ENCODE measurements at regions not wholly inside any gene's neighbourhood (a gene's known extent, or its start where the extent isn't known, plus 50 kb on each side); places are given as distances from the start of the nearest gene placed in this dataset.

DNA sequence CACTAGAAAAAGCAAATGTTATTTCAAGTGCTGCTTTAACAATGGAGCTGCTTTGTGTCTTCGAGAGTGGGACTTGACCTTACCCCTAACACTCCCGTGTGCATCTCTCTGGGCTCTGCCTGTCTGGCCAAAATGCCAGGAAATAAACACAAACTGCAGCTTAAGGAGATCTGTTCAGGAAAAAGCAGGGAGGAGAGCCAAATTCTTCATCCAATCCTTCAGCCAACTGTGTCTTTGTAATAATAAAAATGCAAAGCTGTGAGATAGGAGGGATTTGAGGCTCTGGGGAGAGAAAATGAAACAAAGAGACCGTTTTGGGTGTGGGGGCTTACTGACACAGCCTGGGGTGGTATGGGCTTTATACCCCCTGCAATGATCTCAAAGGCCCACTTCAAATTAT lies 85.8 kb upstream of the WSCD2 start:
- DNase-seq: no peak

DNA sequence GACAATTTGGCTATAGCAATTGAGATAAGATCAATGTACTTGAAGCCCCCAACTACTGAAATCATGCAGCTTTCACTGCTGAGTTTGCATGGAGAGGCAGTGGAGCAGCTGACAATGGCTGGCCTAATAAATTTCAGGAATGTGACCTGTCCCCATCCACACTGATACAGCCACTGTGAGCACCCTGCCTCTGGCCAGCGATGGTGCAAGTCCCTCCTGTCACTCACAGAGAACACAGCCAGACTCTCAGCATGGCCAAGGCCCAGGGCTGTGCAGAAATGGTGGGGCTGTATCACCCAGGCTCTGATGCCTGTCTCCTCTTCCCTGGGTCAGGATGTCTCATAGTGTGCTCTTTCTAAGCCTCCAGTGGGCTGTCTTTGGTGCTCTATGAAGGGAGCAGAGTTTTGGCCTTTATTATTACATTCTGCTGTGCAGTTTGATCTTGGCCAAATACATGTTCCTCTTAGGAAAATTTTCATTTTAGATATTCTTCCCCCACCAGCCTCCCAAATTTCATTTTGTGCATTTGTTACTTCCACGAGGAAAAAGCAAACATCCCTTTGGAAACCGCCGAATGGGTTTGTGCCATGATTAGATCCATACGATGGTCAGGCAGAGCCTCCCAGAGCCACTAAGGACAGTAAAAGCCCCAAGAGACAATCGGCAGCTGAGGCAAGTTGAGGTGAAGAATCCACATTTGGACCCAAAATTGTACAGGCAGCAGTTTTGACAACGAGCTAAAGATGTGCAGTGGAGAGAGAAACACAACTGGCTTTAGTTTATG lies 85.1 kb upstream of the WSCD2 start:
- DNase-seq: no peak

DNA sequence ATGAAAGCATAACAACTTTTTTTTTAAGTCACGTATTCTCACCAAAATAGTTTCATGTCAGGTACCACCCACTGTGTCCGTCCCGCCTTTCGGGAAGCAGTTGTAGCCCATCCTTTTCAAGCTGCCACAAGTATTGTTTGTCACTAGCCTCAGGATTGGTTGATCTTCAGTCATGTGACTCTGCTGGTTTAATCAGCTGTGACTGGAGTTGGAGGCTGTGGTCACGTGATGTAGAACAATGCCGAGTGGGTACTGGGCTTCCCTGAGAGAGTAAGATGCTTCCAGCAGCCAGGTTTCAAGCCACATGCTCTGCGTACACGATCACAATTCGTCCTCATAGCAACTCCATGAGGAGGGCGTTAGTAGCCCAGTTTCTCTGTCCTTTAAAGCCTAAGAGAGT lies 83.0 kb upstream of the WSCD2 start:
- DNase-seq: no peak

DNA sequence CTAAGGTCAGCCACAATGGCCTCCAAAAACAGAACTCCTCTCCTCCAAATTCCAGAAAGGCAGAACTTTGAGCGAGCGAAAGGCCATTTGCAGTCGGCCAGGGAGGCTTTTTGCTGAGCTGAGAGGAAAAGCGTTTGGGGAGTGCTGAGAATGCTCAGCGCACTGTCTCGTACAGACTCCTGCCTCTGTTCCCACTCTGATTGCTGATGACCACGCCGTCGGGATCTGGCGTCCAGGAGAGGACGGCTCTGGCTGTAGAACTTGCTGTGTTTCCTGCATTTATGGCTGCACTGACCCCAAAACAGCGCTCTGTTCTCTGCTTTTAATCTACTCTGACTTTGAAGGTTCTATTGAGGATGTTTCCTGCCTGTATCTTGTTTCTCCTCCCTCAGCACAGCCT lies 82.4 kb upstream of the WSCD2 start:
- no peak for DNase-seq

DNA sequence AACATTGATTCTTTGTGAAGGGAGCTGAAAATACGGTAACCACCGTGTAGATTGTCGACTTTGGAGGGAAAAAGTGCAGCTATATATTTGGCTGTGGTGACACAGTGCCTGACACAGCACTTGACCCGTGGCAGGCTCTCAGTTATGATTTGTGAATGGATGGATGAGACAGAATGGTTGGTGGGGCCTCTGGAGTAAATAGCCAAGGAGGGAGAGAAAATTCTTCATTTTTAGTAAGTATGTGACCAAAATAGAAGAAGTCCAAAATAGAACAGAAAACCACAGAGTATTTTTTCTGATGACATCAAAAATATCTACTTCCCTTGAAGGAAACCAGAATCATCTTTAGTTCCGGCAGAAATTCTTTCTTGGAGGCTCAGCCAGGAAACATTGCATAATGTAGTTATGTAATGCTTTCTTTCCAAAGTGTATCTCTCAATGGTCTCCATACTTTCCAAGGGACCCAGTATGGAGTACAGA lies 82.0 kb upstream of the WSCD2 start:
- no peak for DNase-seq

DNA sequence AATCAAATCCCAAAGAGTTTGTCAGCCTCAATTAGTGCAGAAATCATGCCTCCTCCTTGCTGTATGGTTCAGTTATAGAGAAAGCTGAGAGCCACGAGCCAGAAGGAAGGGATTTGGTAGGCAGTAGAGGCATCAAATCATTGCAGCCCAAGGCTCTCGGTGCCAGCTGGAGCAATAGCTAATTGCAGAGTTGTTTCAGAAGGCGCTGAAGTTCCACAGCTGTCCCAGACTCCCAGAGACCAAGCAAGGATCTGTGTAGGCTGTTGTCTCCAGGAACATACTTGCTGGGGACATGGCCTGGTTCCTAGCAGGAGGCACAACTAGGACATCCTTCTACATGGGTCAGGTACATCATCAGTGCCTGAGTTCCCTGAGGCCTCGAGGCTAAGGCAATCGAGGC lies 80.4 kb upstream of the WSCD2 start:
- no peak for DNase-seq

DNA sequence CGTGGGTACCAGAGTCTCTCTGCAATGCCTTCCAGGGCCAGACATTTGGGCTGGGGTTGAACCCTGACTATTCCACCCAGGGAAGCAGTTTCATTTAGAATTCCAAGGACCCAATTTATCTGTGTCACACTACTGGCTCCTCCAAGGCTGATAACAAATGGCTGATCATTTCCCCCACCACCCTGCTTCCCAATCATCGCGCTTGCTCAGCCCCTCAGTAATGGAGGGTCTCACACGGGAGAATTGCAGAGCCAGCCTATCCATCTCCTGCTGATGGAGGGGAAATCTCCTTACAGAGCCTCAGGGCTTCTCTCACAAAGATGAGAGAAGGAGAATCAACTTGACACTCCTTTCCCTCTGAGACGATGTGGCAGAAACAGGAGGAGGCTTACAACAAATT lies 78.4 kb upstream of the WSCD2 start:
- no peak for DNase-seq

DNA sequence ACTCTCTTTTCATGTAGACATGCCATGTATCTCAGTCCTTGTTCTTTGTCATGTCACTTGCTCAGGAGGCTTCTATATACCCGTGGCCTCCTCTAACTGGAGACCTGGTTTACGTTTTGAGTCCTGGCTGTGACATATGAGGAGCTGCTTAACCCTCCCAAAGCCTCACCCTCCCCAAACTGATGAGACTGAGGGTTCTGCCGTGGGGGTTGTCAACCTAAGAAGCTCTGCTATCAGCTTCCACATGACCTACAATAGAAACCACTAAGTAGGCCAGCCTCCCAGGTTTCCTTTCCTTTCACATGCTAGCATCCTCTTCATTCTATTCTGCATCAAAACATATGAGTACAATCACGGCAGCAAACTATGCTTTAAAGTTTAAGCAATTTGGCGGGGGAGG lies 76.8 kb upstream of the WSCD2 start:
- DNase-seq: no peak

DNA sequence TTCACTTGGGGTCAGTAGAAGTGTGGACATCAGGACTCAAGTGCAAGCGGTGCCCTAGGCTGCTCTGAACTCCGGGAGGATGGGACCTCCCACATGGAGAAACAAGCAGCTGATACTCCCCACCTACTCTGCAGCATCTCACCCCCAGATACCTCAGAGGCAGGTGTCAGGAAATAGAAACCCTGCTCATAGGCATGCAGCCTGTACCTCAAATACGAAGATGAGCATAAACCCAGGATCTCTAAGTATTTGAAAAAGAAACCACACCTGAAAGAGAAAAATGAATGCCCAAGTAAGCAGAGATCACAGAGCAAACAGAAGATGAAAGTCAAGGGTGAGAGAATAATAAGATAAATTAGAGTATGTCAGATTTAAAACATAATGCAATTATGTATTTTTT lies 75.6 kb upstream of the WSCD2 start:
- no peak for DNase-seq

DNA sequence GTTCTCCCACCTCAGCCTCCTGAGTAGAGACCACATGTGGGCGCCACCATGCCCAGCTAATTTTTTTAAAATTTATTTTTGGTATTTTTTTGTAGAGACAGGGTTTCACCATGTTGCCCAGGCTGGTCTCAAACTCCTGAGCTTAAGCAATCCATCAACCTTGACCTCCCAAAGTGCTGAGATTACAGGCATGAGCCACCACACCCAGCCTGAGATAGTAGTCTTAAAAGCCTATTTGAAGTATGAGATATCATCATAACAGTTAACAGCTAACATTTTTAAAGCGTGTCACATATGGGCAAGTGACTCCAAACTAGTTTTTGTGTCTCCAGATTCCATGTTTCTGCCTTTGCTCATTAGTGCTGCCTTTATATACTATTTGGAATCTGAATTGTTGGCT lies 74.6 kb upstream of the WSCD2 start:
- DNase-seq: no peak

DNA sequence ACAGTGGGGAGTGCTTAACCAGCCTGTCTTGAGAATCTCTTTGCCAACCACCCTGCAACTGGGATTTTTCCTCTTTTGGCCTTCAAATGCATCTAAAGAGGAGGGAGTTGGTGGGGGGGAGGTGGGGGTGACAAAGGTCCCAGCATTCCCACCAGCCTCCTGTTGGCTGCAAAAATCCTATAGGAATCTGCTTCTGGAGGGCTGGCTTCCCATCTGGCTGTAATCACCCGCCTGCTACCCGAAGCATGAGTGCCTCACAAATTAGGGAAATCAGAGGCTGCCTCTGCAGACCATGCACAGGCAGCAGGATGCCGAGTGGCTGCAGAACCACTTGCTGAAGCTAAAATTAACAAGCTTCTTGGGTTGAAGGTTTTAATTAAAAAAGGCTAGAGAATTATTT lies 73.9 kb upstream of the WSCD2 start:
- no peak for DNase-seq

DNA sequence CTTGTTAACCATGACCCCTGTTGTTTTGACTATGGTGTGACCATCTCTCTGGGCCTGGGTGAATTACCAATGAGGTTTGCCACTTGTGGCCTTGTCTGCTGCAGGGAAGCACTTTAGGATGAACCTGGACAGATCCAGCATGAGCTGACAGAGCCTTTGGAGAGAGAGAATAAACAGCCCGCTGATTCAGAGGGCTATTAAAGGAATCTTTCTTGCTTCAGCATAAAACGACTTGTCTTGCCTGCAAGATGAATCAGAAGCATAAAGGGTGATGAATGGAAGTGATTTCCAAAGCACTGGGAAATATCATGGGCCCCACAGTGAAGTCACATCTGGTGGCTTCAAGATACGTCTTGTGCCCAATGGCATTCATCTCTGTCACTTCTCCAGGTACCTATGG lies 69.0 kb upstream of the WSCD2 start:
- DNase-seq: no peak

DNA sequence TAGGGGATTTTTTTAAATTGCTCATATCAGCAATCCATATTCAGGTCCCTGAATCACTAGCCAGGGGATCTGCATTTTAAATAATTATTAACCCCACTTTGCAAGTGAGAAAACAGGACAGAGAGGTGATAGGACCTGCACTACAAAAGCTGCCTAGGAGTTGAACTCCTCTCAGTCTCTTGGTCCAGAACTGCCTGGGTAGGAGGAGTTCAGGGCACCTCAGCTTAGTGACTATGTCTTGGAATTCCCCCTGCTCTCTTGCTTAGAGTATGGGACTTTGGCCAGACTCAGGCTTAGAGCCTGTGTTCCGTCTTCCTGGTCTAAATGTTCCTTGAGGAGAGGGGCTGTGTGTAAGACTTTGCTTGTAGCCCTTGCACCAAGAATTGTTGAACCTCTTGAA lies 68.2 kb upstream of the WSCD2 start:
- DNase-seq: no peak

DNA sequence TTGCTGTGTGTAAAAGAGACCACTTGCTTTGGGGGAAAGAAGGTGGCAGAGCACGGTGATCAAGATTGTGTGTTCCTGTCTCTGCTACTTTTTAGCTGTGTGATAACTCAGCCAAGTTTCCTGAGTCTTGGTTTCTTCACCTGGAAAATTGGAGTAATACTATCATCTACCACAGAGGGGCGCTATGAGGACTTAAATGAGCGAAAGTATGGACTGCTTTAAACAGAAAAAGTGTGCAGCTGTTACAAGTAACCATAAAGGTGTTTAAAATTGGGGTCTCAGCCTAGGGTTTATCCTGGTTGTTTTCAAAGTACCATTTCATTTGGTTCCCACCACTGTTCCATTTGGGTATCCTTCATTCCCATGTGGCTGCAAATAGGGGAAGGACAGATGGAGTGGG lies 65.9 kb upstream of the WSCD2 start:
- DNase-seq: no peak

DNA sequence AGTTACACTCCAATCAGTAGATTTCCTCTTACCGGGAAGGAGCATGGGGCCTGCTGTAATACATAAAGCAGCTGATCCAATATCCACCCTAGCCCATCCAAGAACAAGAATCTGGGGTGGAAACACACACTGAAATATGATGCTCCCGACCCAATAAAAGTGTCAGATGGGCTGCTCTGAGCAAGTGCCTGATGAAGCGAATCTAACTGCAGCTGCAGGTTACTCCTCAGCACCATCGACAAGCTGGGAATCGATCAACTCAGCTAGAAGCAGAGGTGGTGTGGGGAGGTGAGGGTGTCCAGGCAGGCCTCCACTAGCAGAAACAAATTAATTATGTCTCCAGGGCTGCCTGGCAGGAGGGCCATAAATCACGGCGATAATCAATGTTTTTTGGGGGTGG lies 64.0 kb upstream of the WSCD2 start:
- DNase-seq: no peak

DNA sequence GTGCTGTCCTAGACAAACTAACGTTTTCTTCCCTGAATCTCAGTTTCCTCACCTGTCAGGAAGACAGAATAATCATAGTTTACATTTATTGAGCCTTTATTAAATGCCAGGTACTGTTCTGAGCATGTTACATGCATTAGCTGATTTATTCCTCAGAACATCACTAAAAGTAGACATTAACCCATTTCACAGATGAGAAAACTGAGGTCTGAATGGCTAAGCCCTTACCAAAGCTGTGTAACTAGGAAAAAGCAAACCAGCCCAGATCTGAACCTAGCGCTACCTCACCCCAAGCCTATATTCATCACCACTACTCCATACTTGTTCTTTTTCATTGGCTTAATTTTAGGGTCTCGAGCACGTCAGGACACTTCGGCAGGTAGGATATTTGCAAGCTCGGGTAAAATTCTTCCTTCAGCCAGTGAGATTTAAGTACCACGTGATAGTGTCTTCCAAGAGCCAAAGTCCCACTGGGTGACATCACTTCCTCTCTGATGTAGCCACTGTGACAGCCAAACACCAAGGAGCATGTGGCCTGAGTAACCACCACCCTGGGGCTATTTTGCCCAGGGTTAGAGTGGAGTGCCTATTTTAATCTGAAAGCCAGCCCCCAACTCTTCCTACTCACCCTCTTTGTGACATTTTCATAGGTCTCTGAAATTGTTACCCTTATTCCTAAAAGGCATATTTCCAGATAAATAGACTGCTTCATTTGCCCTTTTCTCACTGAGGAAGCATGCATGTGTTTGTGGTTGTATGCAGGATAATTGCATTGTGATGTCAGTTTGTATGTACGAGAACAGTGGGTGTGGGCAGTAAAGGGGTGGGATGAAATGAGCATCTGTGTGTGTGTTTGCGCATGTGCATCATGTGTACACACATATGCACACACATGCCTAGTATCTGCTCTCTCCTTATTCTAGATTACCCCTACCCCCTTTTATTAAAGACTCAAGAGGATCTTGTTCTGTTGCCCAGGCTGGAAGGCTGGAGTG lies 62.2 kb upstream of the WSCD2 start:
- no peak for DNase-seq

DNA sequence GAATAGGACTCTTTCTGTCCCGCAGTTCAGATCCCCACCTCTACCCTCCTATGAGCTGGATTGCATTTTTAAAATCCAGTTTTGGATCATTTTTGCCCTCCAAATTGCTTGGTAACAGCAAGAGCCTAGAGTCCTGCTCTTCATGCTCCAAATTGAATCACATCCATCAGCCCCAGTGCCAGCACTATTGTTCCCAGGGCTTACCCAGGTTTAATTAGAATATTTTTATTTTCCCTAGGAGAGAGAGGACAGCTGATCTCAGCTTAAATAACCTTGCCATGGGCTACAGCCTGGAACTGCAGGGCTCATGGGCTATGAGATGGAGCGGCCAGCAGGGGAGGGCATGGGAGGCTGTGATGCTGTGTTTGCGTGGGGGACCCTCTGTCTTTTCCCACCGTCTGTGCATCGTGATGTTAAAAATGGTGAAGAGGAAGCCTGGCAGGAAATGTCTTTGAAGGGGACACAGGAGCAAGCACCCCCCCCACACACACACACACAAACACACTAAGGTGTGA lies 59.4 kb upstream of the WSCD2 start:
- DNase-seq: no peak

DNA sequence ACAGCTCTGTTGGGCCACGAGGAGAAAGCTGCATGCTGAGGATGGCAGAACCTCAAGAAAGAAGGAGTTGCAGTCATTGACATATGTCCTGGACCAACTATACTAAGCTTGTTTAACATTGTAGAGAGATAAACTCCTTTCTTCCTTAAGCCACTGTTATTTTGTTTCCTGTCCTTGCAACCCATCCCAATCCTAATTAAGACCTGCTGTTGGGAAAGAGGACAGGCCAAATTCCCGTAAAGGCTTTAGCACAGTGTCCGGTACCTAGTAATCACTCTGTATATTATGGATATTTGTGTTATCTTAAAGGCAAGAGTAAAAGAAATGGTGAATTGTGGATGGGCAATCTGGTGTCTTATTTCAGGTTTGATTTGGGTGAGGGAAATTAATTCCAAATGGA lies 53.5 kb upstream of the WSCD2 start:
- no peak for DNase-seq

DNA sequence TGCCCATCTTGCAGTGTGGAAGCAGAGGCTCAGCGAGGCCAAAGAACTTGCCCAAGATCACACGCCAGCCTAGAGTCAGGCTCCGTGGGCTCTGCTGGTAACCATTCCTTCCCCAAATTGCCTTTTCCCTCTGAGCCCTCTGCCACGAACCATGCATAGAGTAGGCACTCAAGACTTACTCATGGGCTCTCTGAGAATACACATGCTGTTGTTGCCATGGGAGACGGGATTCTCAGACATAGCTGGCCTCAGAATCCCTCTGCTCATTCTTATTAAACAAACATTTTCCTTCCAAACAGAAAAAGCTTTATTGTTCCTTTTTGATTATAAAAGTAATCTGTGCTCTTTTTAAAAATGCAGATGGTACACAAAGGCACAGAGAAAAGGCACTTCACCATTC lies 52.5 kb upstream of the WSCD2 start:
- no peak for DNase-seq

DNA sequence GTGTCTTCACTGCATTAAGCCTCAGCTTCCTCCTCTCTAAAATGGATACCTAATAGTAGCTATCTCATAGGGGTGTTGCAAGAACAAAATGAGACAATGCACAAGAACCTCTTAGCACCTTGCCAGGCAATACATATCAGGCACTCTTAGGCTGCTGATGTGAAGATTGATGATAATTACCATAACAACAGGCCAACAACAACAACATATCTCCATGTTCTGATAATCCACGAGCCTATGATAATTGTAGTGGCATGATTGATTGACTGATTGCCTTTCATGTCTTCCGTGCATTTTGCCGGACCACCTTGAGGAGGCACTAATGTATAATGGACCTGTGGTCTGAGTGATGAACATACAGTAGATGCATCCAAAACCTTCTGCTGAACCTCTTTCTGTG lies 50.7 kb upstream of the WSCD2 start:
- no peak for DNase-seq
